PFSK-1 (cell line): ENCODE measurements at regions not wholly inside any gene's neighbourhood (a gene's known extent, or its start where the extent isn't known, plus 50 kb on each side); places are given as distances from the start of the nearest gene placed in this dataset.

Experiments
- FOXP2 ChIP-seq: optimal IDR thresholded peaks from 2 replicates; pipeline ENCODE3; 2011; ENCODE audit warnings: borderline replicate concordance, control low read depth, inconsistent platforms; ENCODE audit not compliant: insufficient read depth; ENCODE audit errors: extremely low read length, extremely low read depth
- POLR2AphosphoS5 ChIP-seq: IDR thresholded peaks from 2 replicates; pipeline ENCODE4 v1.6.1; 2012; ENCODE audit warnings: low read depth, mild to moderate bottlenecking, control low read depth, low read length, moderate library complexity
- SIN3A ChIP-seq: IDR thresholded peaks from 2 replicates; pipeline ENCODE4 v1.6.1; 2012; ENCODE audit warnings: mild to moderate bottlenecking, low read length, moderate library complexity, borderline replicate concordance; ENCODE audit not compliant: insufficient read depth
- TAF1 ChIP-seq: IDR thresholded peaks from 2 replicates; pipeline ENCODE4 v1.6.1; 2012; ENCODE audit warnings: low read length, control low read depth, borderline replicate concordance; ENCODE audit not compliant: insufficient read depth
- TF ChIP-seq, protein P1 (sequence below), 2 experiments: IDR thresholded peaks; 2 replicates each; pipeline versions ENCODE4 v1.6.1 to v1.8.0; 2011 to 2012; ENCODE audit warnings: low read depth in 2 of 2, low read length in 2 of 2, control low read depth in 1 of 2, inconsistent platforms in 1 of 2, mild to moderate bottlenecking in 1 of 2, moderate library complexity in 1 of 2; ENCODE audit not compliant: insufficient read depth in 1 of 2

- TF ChIP-seq, protein P1, sequence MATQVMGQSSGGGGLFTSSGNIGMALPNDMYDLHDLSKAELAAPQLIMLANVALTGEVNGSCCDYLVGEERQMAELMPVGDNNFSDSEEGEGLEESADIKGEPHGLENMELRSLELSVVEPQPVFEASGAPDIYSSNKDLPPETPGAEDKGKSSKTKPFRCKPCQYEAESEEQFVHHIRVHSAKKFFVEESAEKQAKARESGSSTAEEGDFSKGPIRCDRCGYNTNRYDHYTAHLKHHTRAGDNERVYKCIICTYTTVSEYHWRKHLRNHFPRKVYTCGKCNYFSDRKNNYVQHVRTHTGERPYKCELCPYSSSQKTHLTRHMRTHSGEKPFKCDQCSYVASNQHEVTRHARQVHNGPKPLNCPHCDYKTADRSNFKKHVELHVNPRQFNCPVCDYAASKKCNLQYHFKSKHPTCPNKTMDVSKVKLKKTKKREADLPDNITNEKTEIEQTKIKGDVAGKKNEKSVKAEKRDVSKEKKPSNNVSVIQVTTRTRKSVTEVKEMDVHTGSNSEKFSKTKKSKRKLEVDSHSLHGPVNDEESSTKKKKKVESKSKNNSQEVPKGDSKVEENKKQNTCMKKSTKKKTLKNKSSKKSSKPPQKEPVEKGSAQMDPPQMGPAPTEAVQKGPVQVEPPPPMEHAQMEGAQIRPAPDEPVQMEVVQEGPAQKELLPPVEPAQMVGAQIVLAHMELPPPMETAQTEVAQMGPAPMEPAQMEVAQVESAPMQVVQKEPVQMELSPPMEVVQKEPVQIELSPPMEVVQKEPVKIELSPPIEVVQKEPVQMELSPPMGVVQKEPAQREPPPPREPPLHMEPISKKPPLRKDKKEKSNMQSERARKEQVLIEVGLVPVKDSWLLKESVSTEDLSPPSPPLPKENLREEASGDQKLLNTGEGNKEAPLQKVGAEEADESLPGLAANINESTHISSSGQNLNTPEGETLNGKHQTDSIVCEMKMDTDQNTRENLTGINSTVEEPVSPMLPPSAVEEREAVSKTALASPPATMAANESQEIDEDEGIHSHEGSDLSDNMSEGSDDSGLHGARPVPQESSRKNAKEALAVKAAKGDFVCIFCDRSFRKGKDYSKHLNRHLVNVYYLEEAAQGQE (IDR thresholded peaks at IDR 0.05; ENCODE audit: insufficient read depth in 1 of 2, low read depth in 2 of 2, low read length in 2 of 2), result no peak
- no peak for TF ChIP-seq TAF1
These were observed 283.5 kb upstream of the HS6ST1 start for GRCh38 chr2:128602038-128602698.

DNA sequence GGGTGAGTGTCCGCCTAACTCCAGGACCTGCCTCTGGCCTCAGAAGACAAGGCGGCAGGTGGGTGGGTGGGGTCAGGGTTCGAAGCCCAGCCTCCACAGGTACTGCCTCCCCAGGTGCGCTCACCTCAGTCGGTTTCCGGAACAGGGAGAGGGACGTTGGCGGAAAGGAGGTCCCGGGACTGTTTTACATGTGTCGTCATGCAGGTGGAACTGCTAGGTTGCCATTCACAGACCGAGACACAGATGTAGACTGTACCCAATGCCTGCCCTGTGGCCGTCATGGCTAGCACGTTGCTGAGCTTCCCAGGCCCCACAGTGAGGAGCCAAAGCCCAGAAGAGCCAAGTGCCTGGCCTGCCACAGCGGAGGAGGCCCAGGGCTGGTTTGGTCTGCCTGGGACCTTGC, 284.0 kb upstream of the HS6ST1 start:
- no peak for TF ChIP-seq FOXP2
- TF ChIP-seq, protein P1 (IDR thresholded peaks at IDR 0.05; ENCODE audit: insufficient read depth in 1 of 2, low read depth in 2 of 2, low read length in 2 of 2), result no peak

DNA sequence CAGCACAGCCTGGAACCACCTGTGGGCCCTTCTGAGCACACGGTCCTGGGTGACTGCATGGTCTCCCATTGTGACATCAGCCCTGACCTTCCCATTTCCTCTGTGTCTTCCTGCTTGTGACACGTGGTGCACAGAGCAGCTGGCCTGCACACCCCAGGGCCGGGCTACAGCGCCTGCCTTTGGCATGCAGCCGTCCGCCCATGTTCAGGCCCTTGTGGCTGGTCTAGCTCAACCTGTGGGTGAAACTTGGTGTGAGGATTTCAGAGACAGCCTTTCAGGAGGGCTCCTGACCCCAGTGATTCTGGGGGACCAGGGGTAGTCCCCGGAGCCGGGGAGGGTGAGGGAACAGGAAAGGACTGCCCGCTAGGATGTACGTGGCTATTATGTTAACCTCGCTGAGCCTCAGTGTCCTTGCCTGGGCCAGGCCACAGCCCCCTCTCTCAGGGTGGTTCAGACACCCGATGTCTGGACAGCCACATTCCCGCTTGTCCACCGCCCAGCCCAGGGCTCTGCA, 284.8 kb upstream of the HS6ST1 start:
- TF ChIP-seq SIN3A (no peak), FOXP2 (no peak), TAF1 (no peak), POLR2AphosphoS5 (no peak)
- TF ChIP-seq, protein P1 (IDR thresholded peaks at IDR 0.05; ENCODE audit: insufficient read depth in 1 of 2, low read depth in 2 of 2, low read length in 2 of 2), result no peak

DNA sequence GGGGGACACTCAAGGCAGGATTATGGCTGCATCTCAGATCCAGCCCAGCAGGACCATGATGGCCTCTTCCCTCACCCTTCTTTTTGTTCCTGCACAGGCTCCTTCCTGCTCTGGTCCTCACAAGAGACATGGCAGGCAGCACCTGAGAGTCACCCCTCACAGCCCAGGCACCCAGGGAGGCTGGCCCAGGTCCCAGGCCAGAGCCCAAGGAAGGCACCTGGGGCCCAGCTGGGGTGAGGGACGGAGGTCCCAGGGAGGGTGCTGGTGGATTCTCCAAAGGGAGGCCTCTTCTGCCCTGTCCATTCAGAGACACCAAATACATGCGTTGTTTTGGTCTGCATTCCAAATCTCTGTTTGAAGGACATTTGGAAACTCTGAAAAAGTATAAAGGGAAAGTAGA, 285.4 kb upstream of the HS6ST1 start:
- TF ChIP-seq FOXP2 (no peak), SIN3A (no peak), TAF1 (no peak), POLR2AphosphoS5 (no peak)
- TF ChIP-seq, protein P1 (IDR thresholded peaks at IDR 0.05; ENCODE audit: insufficient read depth in 1 of 2, low read depth in 2 of 2, low read length in 2 of 2), result no peak

- TF ChIP-seq TAF1, result no peak
- no peak for TF ChIP-seq SIN3A
- TF ChIP-seq POLR2AphosphoS5, result no peak
- TF ChIP-seq, protein P1 (IDR thresholded peaks at IDR 0.05; ENCODE audit: insufficient read depth in 1 of 2, low read depth in 2 of 2, low read length in 2 of 2), result no peak
- TF ChIP-seq FOXP2, result no peak
These were observed 286.8 kb upstream of the HS6ST1 start for GRCh38 chr2:128605421-128605820.
